ENCODE measurements at regions not wholly inside any gene's neighbourhood (a gene's known extent, or its start where the extent isn't known, plus 50 kb on each side); places are given as distances from the start of the nearest gene placed in this dataset.

DNA sequence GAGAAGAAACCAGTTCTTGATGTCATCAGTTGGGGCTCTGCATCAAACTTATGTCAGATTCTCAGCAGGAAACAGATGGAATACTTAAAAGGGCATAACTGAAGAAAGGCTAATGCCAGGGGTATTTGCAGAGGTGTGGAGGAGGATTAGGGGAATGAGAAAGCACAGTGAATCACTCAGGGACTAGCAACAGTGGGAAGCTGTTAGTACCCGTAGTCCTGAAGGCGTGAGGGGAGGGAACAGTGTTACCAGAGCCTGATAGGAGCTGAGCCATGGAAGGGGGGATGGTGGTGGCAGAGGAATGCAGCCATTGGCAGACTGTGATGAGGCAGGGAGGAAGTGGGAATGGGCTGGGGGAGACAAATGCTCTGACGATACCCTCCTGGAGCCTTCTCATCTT lies 162.3 kb downstream of the UTP18 start:
- no peak overlapping the region for H3K4me3 ChIP-seq
- intact Hi-C loops (cut with micrococcal nuclease; ENCODE audit: unreplicated experiment): no loop called here
- H4K20me1 ChIP-seq (ENCODE audit: insufficient read depth): no peaks in the 10 kb centered on the region
- H3K27me3 ChIP-seq (ENCODE audit: insufficient read depth, low read depth): peaks cover 47% of the 10 kb centered on the region
- no peaks in the 10 kb centered on the region for H3K4me1 ChIP-seq (replicated peaks; ENCODE audit: insufficient read depth)
- no peak for TF ChIP-seq EZH2 (IDR thresholded peaks at IDR 0.05; ENCODE audit: low read depth)
- TF ChIP-seq, protein P1, sequence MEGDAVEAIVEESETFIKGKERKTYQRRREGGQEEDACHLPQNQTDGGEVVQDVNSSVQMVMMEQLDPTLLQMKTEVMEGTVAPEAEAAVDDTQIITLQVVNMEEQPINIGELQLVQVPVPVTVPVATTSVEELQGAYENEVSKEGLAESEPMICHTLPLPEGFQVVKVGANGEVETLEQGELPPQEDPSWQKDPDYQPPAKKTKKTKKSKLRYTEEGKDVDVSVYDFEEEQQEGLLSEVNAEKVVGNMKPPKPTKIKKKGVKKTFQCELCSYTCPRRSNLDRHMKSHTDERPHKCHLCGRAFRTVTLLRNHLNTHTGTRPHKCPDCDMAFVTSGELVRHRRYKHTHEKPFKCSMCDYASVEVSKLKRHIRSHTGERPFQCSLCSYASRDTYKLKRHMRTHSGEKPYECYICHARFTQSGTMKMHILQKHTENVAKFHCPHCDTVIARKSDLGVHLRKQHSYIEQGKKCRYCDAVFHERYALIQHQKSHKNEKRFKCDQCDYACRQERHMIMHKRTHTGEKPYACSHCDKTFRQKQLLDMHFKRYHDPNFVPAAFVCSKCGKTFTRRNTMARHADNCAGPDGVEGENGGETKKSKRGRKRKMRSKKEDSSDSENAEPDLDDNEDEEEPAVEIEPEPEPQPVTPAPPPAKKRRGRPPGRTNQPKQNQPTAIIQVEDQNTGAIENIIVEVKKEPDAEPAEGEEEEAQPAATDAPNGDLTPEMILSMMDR (conservative IDR thresholded peaks at IDR 0.05): no peak
- no peaks in the 10 kb centered on the region for H3K9me3 ChIP-seq (ENCODE audit: insufficient read depth, low read depth)
- no peak for DNase-seq
- no peaks in the 10 kb centered on the region for H3K36me3 ChIP-seq (ENCODE audit: low read depth)
- CTCF ChIA-PET: no interaction called here
- no peak overlapping the region for H3K27ac ChIP-seq
- no peaks in the 10 kb centered on the region for H3K9me2 ChIP-seq (ENCODE audit: insufficient read depth)
- H3K4me2 ChIP-seq: no peak overlapping the region
- H2AFZ ChIP-seq: no peak overlapping the region
- H3F3A ChIP-seq (ENCODE audit: insufficient read depth, low read depth): no peaks in the 10 kb centered on the region
- no peaks in the 10 kb centered on the region for H3K79me2 ChIP-seq (ENCODE audit: low read depth)
- no TSS peak for BruUV-seq (replicated peaks)
- POLR2A ChIA-PET (ENCODE audit: unreplicated experiment): no interaction called here

DNA sequence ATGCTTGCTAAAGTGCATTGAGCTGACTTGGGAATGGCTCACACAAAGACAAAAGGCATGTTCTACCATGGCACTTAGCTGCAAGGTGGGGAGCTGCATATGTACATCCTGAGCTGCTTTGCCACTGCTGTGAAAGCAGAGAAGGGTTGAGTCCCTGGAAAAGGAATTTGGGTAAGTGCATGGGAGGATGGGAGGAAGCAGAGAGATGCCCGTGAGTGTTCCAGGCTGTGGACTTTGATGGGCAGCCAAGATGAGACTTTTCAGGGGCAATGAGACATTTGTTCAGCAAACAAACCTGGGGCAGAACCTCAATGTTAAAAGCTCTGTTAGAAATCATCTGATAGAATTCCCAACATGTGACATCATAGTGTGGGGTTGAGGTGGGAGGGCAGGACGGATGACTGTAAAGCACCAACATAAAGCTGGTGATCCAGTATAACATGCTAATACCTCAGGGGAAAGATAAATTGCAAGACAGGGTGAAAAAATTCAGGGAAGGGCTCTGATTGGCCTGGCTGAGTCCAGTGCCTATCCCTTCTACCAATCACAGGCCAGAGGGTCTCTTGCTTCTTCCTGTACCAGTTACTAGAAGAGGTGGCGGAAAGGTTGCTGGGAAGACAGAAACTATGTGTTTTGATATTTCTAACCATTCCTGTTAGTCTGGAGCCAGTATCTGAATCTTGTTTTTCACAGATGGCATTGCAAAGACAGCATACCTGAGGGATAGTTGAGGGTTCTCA lies 163.2 kb downstream of the UTP18 start:
- no peak for DNase-seq
- BruUV-seq (replicated peaks): no TSS peak
- H3K9me3 ChIP-seq (ENCODE audit: insufficient read depth, low read depth): no peaks in the 10 kb centered on the region
- ChIA-PET CTCF (no interaction called here), POLR2A (ENCODE audit: unreplicated experiment) (no interaction called here)
- no peaks in the 10 kb centered on the region for H3K4me1 ChIP-seq (replicated peaks; ENCODE audit: insufficient read depth)
- no peak overlapping the region for H3K4me3 ChIP-seq
- no peak overlapping the region for H2AFZ ChIP-seq
- no peak for TF ChIP-seq EZH2 (IDR thresholded peaks at IDR 0.05; ENCODE audit: low read depth)
- TF ChIP-seq, protein P1 (conservative IDR thresholded peaks at IDR 0.05): no peak
- no peaks in the 10 kb centered on the region for H3K36me3 ChIP-seq (ENCODE audit: low read depth)
- H3K4me2 ChIP-seq: no peak overlapping the region
- intact Hi-C loops (cut with micrococcal nuclease; ENCODE audit: unreplicated experiment): no loop called here
- H3K9me2 ChIP-seq (ENCODE audit: insufficient read depth): no peaks in the 10 kb centered on the region
- H3K27ac ChIP-seq: no peak overlapping the region
- peaks cover 37% of the 10 kb centered on the region for H3K27me3 ChIP-seq (ENCODE audit: insufficient read depth, low read depth)
- H4K20me1 ChIP-seq (ENCODE audit: insufficient read depth): no peaks in the 10 kb centered on the region
- no peaks in the 10 kb centered on the region for H3K79me2 ChIP-seq (ENCODE audit: low read depth)
- H3F3A ChIP-seq (ENCODE audit: insufficient read depth, low read depth): no peaks in the 10 kb centered on the region

DNA sequence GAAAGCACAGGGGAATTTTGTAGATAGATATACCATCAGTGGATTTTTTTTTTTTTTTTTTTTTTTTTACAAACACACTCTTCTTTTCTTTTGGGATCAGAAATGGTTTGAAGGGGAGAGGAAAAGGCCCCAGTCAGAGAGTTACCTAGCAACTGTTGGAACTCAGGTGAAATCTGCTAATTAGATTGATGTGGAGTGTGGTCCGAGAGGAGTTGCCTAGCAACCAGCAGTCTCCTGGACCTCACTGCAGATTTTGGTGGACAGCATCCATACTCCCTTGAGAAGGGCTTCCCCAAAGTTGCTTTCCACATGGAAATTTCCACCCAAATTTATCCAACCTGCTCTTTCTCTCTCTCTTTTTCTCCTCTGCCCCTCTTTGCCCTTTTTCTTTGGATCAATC lies 165.4 kb downstream of the UTP18 start:
- CTCF ChIA-PET: no interaction called here

More for the DNA sequence above, 165.4 kb downstream of the UTP18 start:
- no peaks in the 10 kb centered on the region for H3K9me2 ChIP-seq (ENCODE audit: insufficient read depth)
- no peaks in the 10 kb centered on the region for H4K20me1 ChIP-seq (ENCODE audit: insufficient read depth)
- no peak overlapping the region for H3K27ac ChIP-seq
- no peak overlapping the region for H2AFZ ChIP-seq
- no peaks in the 10 kb centered on the region for H3K79me2 ChIP-seq (ENCODE audit: low read depth)
- DNase-seq: no peak
- BruUV-seq (replicated peaks): no TSS peak
- TF ChIP-seq, protein P1 (conservative IDR thresholded peaks at IDR 0.05): no peak
- no peak for TF ChIP-seq EZH2 (IDR thresholded peaks at IDR 0.05; ENCODE audit: low read depth)
- H3K4me1 ChIP-seq (replicated peaks; ENCODE audit: insufficient read depth): no peaks in the 10 kb centered on the region
- H3K9me3 ChIP-seq (ENCODE audit: insufficient read depth, low read depth): no peaks in the 10 kb centered on the region
- no peak overlapping the region for H3K4me2 ChIP-seq
- intact Hi-C loops (cut with micrococcal nuclease; ENCODE audit: unreplicated experiment): no loop called here
- H3K36me3 ChIP-seq (ENCODE audit: low read depth): no peaks in the 10 kb centered on the region
- H3K4me3 ChIP-seq: no peak overlapping the region
- POLR2A ChIA-PET (ENCODE audit: unreplicated experiment): no interaction called here
- no peaks in the 10 kb centered on the region for H3F3A ChIP-seq (ENCODE audit: insufficient read depth, low read depth)
- H3K27me3 ChIP-seq (ENCODE audit: insufficient read depth, low read depth): peaks cover 35% of the 10 kb centered on the region
